ENCODE measurements at regions not wholly inside any gene's neighbourhood (a gene's known extent, or its start where the extent isn't known, plus 50 kb on each side); places are given as distances from the start of the nearest gene placed in this dataset.

DNA sequence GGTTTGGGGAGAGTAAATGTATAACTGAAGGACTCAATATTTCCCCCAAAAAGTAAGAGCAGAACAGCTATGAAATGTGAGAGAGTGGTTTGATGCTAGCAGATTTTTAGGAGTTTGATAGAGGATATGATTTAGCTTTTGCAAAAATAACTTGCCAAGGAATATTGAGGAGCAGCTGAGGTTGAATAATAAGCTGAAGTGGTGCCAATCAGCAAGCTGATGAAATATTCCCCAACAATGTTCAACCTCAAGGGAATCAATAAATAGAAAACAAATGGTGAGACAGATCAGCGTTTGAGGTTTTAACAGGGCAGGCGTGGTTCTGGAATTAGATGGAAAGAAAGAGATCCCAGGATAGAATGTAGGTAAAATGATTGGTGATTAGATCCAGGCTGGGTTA, 413.4 kb upstream of the ADAMTS5 start:
- Histone ChIP-seq H2AFZ (ENCODE audit: low read depth, low read length) (no peak overlapping the region), H3K9me3 (replicated peaks; ENCODE audit: control insufficient read depth, insufficient read depth, low read depth, low read length) (no peaks in the 10 kb centered on the region), H3K27me3 (ENCODE audit: control insufficient read depth in 2 of 2, insufficient read depth in 2 of 2, low read length in 2 of 2) (no peaks in the 10 kb centered on the region), H3K9me1 (ENCODE audit: control insufficient read depth, insufficient read depth, low read length) (no peaks in the 10 kb centered on the region), H3K4me2 (ENCODE audit: insufficient read depth, low read length) (no peak overlapping the region), H3K4me3 (no peak overlapping the region), H3K4me1 (replicated peaks in 1 of 2; ENCODE audit: control insufficient read depth in 2 of 2, insufficient read depth in 2 of 2, low read length in 2 of 2) (no peaks in the 10 kb centered on the region), H4K20me1 (replicated peaks; ENCODE audit: control insufficient read depth, insufficient read depth, low read length) (no peaks in the 10 kb centered on the region), H3K79me2 (ENCODE audit: control insufficient read depth, insufficient read depth, low read length) (no peaks in the 10 kb centered on the region), H3K27ac (ENCODE audit: extremely low read depth, low read depth, low read length) (no peak overlapping the region), H3K9ac (ENCODE audit: insufficient read depth in 1 of 2, low read depth in 2 of 2, low read length in 2 of 2) (no peak overlapping the region), H3K36me3 (ENCODE audit: control insufficient read depth, insufficient read depth, low read length) (no peaks in the 10 kb centered on the region)
- DNase-seq (ENCODE audit: extremely low read depth in 1 of 4, low spot score in 3 of 4) (no peak), ATAC-seq (no peak), FAIRE-seq (no peak)
- ChIA-PET POLR2A (no interaction called here), CTCF (ENCODE audit: low intra/inter-chr PET ratio) (no interaction called here)
- in situ Hi-C loops (cut with MboI) (no loop called here), intact Hi-C loops (cut with micrococcal nuclease) (no loop called here)
- WGBS (ENCODE audit: insufficient coverage, low coverage, missing lambda C conversion rate): 0% methylated on average over 2 of the region's 2 CpGs
- no peak for TF ChIP-seq ZNF778 (CRISPR knock-in tag; IDR thresholded peaks at IDR 0.05)
- TF ChIP-seq NR2C1 (IDR thresholded peaks at IDR 0.05): no peak
- TF ChIP-seq NR2C1 (tag; IDR thresholded peaks at IDR 0.05): no peak
- TF ChIP-seq, protein P1, sequence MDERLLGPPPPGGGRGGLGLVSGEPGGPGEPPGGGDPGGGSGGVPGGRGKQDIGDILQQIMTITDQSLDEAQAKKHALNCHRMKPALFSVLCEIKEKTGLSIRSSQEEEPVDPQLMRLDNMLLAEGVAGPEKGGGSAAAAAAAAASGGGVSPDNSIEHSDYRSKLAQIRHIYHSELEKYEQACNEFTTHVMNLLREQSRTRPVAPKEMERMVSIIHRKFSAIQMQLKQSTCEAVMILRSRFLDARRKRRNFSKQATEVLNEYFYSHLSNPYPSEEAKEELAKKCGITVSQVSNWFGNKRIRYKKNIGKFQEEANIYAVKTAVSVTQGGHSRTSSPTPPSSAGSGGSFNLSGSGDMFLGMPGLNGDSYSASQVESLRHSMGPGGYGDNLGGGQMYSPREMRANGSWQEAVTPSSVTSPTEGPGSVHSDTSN (CRISPR knock-in tag; IDR thresholded peaks at IDR 0.05; ENCODE audit: low read depth): no peak
- TF ChIP-seq, protein P1 (tag; conservative IDR thresholded peaks at IDR 0.05; ENCODE audit: low read depth): no peak
- BruUV-seq (replicated peaks): no TSS peak
